GM19239 (cell line): ENCODE measurements at regions not wholly inside any gene's neighbourhood (a gene's known extent, or its start where the extent isn't known, plus 50 kb on each side); places are given as distances from the start of the nearest gene placed in this dataset.

ENCODE experiments used
- DNase-seq: peaks from one replicate; pipeline ENCODE4 v3.0.0; 2011; ENCODE audit warnings: low spot score; ENCODE audit not compliant: insufficient read length
- FAIRE-seq: peaks from 2 replicates; lab custom pipeline; 2011; peaks lifted over from hg19 to GRCh38; lab: Jason Lieb, UNC

- DNase-seq = no peak
- no peak for FAIRE-seq
These were observed 65.8 kb upstream of the CFAP46 start for GRCh38 chr10:133008196-133008595.

DNA sequence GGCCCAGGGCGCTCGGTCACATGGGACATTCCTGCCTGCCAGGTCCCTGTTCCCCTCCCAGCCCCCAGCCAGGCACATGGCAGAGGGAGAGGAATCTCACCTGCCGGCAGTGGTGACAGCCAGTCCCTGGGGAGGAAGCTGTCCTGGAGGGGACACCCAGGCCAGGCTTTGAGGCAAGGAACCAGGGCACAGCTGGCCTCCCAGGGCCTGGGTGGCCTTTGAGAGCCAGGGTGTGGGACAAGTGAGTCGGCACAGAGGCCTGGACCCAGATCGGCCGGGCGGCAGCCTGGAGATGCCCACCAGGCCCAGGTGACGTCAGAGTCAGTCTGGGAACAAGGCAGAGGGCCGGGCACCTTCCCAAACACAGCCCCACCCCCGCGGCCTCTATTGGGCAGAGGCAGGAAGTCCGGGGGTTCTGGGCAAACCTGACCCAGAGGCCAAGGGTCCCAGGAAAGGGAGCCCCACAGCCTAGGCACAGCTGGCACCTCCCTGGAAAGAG lies 65.0 kb upstream of the CFAP46 start:
- DNase-seq = no peak
- FAIRE-seq = no peak

GRCh38 chr10:133006806-133007205 lies 64.4 kb upstream of the CFAP46 start:
- DNase-seq (no peak), FAIRE-seq (no peak)

DNA sequence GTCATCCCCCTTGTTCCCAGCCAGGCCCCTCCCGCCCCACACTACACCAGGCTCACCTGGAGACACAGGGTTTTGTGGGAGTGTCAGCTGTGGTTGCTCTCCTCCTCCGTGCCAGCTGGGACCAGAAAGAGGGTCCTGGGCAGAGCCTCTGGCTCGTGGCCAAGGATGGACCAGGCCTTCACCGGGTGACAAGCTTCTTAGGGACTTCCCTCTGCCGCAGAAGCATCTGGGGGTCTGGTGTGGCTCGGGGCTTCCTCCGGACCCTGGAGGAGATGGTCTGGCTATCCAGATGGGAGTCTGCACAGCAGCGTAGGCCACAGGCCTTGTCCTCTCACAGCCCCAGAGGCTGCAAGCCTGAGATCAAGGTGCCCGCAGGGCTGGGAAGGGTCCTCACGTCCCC lies 63.8 kb upstream of the CFAP46 start:
- FAIRE-seq = no peak
- DNase-seq = no peak

DNA sequence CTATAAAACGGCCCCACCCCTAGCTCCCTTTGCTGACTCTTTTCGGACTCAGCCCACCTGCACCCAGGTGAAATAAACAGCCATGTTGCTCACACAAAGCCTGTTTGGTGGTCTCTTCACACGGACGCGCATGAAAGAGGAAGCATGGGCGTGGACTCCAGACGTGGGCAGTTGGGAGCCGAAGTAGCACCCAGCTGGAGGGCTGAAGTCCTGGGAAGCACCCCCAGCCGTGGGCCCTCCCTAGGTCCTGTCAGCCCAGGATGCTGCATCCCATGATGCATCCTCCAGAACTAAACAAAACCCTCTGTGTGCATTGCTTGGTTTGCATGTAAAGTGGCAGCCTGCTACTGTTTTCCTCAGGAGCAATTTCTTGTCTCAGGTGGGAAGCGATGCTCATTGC lies 62.1 kb upstream of the CFAP46 start:
- DNase-seq = no peak
- no peak for FAIRE-seq

GRCh38 chr10:133003188-133003587 lies 60.8 kb upstream of the CFAP46 start:
- no peak for FAIRE-seq
- DNase-seq = no peak

DNA sequence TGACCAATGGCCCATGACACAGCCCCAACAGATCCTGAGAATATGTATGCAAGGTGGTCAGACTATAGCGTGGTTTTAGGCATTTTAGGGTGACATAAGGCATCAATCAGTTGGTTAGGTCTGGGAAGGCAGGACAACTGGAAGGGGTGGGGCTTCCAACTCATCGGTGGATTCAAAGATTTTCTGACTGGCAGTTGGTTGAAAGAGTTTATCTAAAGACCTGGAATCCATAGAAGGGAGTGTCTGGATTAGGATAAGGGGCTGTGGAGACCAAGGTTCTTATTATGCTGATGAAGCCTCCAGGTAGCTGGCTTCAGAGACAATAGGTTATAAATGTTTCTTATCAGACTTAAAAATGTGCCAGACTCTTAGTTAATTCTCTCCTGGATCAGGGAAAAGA lies 60.3 kb upstream of the CFAP46 start:
- FAIRE-seq (no peak), DNase-seq (no peak)

DNA sequence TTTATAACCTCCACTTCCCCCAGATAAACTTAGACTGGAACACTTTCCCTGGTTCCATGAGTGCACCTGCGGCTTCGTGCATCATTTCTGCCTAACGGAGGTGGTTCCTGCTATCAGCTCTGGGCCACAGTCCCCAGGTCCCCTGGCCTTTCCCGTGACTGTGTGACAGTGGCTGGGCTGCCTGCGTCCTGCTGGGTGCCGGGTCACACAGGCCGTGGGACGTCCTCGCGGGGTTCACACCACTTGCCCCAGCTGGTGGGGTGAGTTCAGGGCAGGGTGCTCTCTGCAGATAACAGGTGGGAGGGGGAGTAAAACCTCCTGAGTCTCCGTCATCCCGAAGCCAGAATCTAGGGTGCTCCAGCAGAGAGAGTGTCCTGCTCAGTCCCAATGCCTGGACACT lies 58.7 kb upstream of the CFAP46 start:
- FAIRE-seq = no peak
- DNase-seq = no peak

DNA sequence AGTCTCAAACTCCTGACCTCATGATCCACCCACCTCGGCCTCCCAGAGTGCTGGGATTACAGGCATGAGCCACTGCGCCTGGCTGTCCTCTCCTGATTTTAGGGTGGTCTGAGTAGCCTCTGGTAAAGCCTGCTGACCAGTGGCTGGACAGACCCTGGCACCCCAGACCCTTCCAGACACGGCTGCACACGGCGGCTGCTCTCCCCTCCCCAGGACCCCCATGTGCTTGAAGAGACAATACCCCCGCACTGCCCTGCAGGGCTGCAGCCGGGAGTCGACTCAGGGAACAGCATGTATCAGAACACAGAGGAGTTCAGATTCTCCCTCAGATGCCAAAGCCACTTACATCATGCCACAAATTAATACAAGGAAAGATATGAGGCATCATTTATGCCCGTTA lies 58.3 kb upstream of the CFAP46 start:
- FAIRE-seq = no peak
- DNase-seq = no peak

DNA sequence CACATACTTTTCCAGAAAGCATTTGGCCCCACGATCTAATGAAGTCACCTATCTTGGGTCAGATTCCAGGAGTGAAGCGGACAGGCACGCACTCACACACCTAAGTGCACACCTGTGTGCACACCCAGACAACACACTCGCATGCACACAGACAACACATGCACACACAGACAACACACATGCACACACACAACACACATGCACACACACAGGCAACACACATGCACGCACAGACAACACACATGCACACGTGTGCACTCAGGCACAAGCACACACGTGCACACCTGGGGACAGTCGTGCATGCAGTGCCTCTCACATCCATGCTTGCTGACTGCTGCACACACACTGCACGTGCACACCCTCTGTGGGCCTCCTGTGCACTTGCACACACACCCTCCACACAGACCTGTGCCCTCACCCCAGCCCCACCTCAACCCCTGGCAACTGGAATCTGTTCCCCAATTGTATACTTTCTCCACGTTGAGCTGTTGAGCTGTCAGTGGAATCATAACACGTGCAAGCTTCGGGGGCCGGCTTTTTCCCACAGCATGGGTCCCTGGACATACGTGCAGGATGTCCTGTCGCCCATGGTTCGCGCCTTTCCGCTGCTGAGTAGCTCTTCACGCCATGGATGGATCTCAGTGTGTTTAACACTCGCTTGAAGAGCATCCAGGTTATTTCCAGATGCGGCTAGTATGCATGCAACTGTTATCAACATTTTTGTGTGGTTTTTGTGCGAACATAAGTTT lies 55.3 kb upstream of the CFAP46 start:
- DNase-seq (no peak), FAIRE-seq (no peak)

GRCh38 chr10:132996603-132997343 lies 54.4 kb upstream of the CFAP46 start:
- FAIRE-seq (no peak), DNase-seq (no peak)

DNA sequence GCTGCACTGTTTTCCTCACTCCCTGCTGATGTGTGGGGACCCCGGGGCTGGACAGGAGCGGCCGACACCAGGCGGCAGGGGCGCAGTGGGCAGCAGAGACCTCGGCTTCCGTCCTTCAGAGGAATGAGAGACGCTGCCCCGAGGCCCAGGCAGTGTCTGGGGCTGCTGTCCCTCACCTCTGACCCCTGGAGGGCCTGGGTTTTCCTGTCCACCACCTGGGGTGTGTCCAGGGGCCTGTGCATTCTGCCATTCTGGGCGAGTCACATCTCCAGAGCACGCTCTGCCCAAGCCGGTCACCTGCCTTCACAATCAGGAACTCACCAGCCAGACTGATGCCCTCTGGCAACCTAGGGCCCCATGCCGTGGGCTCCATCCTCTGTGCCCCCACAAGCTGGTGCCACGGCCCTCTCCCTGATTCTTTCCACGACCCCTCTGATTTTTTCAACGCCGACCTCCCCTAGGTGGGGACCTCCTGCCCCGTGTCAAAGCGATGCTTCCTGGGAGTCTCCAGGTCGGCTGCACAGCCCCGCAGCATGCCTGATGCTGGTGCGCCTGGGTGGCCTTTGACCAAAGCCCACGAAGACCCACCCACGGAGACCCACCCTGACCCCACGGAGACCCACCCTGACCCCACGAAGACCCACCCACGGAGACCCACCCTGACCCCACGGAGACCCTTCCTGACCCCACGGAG lies 53.7 kb upstream of the CFAP46 start:
- DNase-seq (no peak), FAIRE-seq (no peak)

- FAIRE-seq = no peak
- no peak for DNase-seq
These were observed 52.4 kb upstream of the CFAP46 start for GRCh38 chr10:132994811-132995210.

- DNase-seq (no peak), FAIRE-seq (no peak)
These were observed 51.9 kb upstream of the CFAP46 start for GRCh38 chr10:132994185-132994796.

DNA sequence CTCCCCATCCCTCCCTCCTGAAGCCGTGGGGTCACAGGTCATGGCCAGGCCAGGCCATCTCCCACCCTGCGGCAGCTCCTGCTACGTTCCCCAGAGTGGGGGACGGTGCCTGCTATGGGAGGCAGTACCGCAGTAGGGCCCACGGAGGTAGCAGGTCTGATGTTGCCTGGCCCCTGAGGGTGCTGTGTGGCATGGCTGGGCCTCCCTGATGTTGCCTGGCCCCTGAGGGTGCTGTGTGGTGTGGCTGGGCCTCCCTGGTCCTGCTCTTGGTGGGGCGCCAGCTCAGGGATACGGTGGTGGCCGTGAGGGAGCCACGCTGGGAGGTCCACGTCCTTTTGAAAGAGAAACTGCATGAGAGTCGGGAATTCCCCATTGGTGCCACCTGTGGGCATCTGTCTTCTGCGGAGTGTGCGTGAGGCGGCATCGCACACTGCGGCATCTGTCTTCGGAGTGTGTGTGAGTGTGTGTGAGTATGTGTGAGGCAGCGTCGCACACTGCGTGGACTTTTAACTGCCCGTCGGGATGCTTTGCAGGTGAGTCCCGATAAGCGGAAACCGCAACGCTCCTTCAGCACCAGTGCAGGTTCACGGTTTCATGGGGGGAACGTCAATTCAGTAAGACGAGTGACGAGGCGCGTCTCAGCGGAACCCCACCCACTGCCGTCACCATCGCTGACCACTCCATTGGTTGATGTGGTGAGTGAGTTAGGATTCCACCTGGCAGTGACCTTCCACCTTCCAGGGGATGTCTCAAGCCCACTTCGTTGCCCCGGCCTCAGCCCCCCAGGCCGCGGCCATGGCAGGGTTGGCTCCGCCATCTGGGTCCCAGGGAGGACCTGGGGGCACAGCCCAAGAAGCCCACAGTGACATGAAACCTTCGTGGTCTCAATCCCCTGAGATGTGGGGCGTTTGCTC lies 51.2 kb upstream of the CFAP46 start:
- no peak for DNase-seq
- FAIRE-seq = no peak

- DNase-seq (no peak), FAIRE-seq (no peak)
These were observed 50.3 kb upstream of the CFAP46 start for GRCh38 chr10:132992433-132993215.
